ENCODE measurements at regions not wholly inside any gene's neighbourhood (a gene's known extent, or its start where the extent isn't known, plus 50 kb on each side); places are given as distances from the start of the nearest gene placed in this dataset.
"Not testable (repeated sequence)": the region's sequence is repeated elsewhere in the genome, so short reads cannot be mapped to it uniquely, and the experiment has no call there.

DNA sequence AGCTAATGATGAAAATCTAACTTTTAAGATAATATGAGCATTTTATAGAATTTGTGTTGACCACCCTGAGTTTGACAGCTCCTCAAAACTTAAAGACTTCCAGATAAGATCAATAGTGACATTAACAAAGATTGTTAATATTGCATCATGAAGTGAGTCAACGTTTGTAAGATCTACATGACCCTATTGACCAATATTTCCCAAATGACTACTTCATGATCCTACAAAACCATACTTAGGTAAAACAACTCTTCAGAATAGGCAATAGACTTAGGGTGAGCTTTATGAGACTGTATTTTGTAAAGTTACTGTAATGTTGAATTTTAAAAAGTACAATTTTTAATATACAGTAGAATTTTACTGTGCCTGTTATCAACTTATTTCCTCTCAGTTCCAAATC, 422.7 kb upstream of the ALCAM start:
- ATAC-seq (ENCODE audit: insufficient number of reproducible peaks, low FRiP score, low read depth) (no peak), DNase-seq (ENCODE audit: low spot score) (no peak)
- Histone ChIP-seq H3K4me3 (no peak overlapping the region), H3K27ac (no peak overlapping the region), H3K4me1 (ENCODE audit: control insufficient read depth in 1 of 2, low read depth in 2 of 2) (no peaks in the 10 kb centered on the region), H3K9me3 (no peaks in the 10 kb centered on the region), H3K27me3 (replicated peaks; ENCODE audit: insufficient read depth) (no peaks in the 10 kb centered on the region), H3K36me3 (no peaks in the 10 kb centered on the region)
- TF ChIP-seq, protein P1, sequence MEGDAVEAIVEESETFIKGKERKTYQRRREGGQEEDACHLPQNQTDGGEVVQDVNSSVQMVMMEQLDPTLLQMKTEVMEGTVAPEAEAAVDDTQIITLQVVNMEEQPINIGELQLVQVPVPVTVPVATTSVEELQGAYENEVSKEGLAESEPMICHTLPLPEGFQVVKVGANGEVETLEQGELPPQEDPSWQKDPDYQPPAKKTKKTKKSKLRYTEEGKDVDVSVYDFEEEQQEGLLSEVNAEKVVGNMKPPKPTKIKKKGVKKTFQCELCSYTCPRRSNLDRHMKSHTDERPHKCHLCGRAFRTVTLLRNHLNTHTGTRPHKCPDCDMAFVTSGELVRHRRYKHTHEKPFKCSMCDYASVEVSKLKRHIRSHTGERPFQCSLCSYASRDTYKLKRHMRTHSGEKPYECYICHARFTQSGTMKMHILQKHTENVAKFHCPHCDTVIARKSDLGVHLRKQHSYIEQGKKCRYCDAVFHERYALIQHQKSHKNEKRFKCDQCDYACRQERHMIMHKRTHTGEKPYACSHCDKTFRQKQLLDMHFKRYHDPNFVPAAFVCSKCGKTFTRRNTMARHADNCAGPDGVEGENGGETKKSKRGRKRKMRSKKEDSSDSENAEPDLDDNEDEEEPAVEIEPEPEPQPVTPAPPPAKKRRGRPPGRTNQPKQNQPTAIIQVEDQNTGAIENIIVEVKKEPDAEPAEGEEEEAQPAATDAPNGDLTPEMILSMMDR (IDR thresholded peaks at IDR 0.05) = no peak

DNA sequence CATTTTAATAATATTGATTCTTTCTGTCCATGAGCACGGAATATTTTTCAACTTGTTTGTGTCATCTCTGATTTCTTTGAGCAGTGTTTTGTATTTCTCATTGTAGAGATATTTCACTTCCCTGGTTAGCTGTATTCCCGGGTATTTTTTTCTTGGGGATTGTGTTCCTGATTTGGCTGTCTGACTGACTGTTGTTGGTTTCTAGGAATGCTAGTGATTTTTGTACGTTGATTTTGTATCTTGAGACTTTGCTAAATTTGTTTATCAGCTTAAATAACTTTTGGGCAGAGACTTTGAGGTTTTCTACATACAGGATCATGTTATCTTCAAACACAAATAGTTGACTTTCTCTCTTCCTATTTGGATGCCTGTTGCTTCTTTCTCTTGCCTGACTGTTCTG, 418.8 kb upstream of the ALCAM start:
- DNase-seq (ENCODE audit: low spot score) = no peak
- Histone ChIP-seq H3K36me3 (no peaks in the 10 kb centered on the region), H3K9me3 (no peaks in the 10 kb centered on the region), H3K4me1 (ENCODE audit: control insufficient read depth in 1 of 2, low read depth in 2 of 2) (peaks cover 0 to 8% of the 10 kb centered on the region in 2 donors), H3K4me3 (no peak overlapping the region), H3K27ac (no peak overlapping the region), H3K27me3 (replicated peaks; ENCODE audit: insufficient read depth) (no peaks in the 10 kb centered on the region)
- TF ChIP-seq, protein P1 (IDR thresholded peaks at IDR 0.05) = no peak
- ATAC-seq (ENCODE audit: insufficient number of reproducible peaks, low FRiP score, low read depth) = no peak

DNA sequence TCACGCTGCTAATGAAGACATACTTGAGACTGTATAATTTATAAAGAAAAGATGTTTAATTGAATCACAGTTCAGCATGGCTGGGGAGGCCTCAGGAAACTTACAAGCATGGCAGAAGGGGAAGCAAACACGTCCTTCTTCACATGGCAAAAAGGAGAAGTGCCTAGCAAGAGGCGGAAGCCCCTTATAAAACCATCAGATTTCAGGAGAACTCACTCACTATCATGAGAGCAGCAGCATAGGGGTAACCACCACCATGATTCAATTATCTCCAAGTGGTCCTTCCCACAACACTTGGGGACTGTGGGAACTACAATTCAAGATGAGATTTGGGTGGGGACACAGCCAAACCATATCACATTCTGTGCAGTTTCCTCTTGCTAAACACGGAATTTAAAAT, 416.9 kb upstream of the ALCAM start:
- H3K4me3 ChIP-seq; H3K36me3 ChIP-seq; H3K27me3 ChIP-seq (replicated peaks; ENCODE audit: insufficient read depth); H3K9me3 ChIP-seq; H3K27ac ChIP-seq; DNase-seq (ENCODE audit: low spot score); ATAC-seq (ENCODE audit: insufficient number of reproducible peaks, low FRiP score, low read depth): not testable (repeated sequence)
- H3K4me1 ChIP-seq (ENCODE audit: control insufficient read depth in 1 of 2, low read depth in 2 of 2) = peaks cover 0 to 10% of the 10 kb centered on the region in 2 donors

DNA sequence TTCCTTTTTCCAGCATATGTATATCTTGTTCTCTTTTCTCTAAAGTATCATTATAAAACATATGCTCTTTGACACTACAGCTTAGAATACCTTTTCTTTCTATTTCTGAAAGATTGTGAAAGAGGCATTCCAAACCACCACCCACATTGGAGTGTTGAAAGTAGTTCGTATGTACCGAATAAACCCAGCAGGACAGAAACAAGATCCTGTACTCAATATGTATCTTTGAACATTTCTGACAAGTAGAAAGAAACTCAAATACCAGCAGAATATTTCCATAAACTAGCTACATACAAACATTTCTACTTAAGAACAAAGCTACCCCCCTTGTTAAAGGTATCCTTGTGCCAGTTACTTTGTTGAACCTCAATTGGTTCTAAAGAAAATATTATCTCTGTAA, 415.3 kb upstream of the ALCAM start:
- Histone ChIP-seq H3K27me3 (replicated peaks; ENCODE audit: insufficient read depth) (no peaks in the 10 kb centered on the region), H3K36me3 (no peaks in the 10 kb centered on the region), H3K4me1 (ENCODE audit: control insufficient read depth in 1 of 2, low read depth in 2 of 2) (peaks cover 0 to 10% of the 10 kb centered on the region in 2 donors), H3K27ac (no peak overlapping the region), H3K9me3 (no peaks in the 10 kb centered on the region), H3K4me3 (no peak overlapping the region)
- ATAC-seq (ENCODE audit: insufficient number of reproducible peaks, low FRiP score, low read depth) (no peak), DNase-seq (ENCODE audit: low spot score) (no peak)
- TF ChIP-seq, protein P1 (IDR thresholded peaks at IDR 0.05) = no peak

DNA sequence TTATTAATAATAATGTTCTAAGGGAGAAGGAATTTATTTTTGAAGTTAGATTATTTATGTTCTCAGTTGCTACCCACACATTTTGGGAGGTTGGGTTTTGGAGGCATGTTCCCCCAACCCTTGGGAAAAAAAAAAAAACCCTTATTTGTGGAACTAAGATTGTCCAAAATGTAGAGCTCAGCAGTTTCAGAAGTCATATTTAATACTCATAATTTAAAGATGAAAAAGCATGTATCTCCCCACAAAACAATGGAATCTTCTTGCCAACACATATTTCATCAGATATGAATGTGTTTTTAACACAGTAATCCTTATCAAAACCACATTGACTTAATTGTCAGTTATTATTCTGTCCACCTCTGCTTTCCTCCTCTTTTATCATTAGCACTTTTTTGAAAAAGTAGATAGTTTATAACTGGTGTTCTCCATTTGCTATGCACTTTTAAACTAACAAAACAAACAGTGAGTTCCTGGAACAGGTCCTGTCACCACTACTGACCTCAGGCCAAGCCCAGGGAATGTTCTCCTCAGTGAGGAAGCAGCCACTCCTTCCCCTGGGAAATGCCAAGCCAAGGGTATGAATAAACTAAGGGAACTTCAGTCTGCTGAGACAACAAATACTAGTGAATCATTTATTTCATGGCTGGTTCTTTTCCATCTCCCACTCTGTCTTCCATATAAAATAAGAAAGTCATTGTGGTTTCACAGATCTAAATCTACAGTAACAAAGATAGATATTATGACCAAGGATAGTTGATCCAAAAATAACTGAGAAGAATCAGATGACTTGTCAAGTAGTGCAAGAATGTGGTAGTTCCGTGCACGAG, 414.4 kb upstream of the ALCAM start:
- no peak for DNase-seq (ENCODE audit: low spot score)
- Histone ChIP-seq H3K27ac (no peak overlapping the region), H3K9me3 (no peaks in the 10 kb centered on the region), H3K4me3 (no peak overlapping the region), H3K27me3 (replicated peaks; ENCODE audit: insufficient read depth) (no peaks in the 10 kb centered on the region), H3K4me1 (ENCODE audit: control insufficient read depth in 1 of 2, low read depth in 2 of 2) (peaks cover 0 to 10% of the 10 kb centered on the region in 2 donors), H3K36me3 (no peaks in the 10 kb centered on the region)
- no peak for ATAC-seq (ENCODE audit: insufficient number of reproducible peaks, low FRiP score, low read depth)
- TF ChIP-seq, protein P1 (IDR thresholded peaks at IDR 0.05) = no peak

Measured in thoracic aorta (tissue), 2 donors.